ENCODE measurements at regions not wholly inside any gene's neighbourhood (a gene's known extent, or its start where the extent isn't known, plus 50 kb on each side); places are given as distances from the start of the nearest gene placed in this dataset.

GRCh38 chr13:64088491-64088890, 2672.8 kb upstream of the PCDH20 start:
- TF ChIP-seq, protein P1, sequence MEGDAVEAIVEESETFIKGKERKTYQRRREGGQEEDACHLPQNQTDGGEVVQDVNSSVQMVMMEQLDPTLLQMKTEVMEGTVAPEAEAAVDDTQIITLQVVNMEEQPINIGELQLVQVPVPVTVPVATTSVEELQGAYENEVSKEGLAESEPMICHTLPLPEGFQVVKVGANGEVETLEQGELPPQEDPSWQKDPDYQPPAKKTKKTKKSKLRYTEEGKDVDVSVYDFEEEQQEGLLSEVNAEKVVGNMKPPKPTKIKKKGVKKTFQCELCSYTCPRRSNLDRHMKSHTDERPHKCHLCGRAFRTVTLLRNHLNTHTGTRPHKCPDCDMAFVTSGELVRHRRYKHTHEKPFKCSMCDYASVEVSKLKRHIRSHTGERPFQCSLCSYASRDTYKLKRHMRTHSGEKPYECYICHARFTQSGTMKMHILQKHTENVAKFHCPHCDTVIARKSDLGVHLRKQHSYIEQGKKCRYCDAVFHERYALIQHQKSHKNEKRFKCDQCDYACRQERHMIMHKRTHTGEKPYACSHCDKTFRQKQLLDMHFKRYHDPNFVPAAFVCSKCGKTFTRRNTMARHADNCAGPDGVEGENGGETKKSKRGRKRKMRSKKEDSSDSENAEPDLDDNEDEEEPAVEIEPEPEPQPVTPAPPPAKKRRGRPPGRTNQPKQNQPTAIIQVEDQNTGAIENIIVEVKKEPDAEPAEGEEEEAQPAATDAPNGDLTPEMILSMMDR (IDR thresholded peaks at IDR 0.05), result no peak
- no peak for TF ChIP-seq ZFX (IDR thresholded peaks at IDR 0.05; ENCODE audit: borderline replicate concordance)

Data from 22Rv1 (cell line).